ENCODE measurements at regions not wholly inside any gene's neighbourhood (a gene's known extent, or its start where the extent isn't known, plus 50 kb on each side); places are given as distances from the start of the nearest gene placed in this dataset.

DNA sequence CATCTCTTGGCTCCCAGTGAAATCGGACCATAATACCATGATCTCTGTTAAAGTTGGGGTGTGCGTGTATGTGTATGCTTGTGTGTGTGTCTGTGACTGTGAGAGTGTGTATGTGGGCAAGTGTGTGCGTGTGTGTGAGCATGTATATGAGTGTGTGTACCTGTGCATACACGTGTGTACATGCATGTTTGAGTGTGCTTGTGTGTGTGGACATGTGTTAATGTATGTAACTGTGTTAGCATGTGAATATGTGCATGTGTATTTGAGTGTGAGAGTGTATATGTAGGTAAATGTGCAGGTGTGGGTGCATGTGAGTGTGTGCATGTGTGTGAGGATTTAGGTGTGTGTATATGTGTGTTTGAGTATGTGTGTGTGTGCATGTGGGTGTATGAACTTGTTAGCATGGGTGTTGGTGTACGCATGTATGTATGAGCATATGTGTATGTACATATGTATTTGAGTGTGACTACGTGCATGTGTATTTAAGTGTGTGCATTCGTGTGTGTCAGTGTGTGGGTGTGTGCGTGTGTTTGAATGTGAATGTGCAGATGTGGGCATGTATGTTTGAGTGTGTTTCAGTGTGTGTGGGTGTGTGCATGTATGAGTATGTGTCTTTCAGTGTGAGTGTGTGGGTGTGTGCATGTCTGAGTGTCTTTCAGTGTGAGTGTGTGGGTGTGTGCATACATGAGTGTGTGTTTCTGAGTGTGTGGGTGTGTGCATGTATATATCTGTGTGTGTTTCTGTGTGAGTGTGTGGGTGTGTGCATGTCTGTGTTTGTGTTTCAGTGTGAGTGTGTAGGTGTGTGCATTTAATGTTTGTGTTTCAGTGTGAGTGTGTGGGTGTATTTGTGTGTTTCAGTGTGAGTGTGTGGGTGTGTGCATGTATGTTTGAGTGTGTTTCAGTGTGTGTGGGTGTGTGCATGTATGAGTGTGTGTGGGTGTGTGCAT is 183.2 kb downstream of the SOX9 start:
- no peak for DNase-seq

- DNase-seq, result no peak
Observed at GRCh38 chr17:72304859-72305258, 184.0 kb downstream of the SOX9 start.

DNA sequence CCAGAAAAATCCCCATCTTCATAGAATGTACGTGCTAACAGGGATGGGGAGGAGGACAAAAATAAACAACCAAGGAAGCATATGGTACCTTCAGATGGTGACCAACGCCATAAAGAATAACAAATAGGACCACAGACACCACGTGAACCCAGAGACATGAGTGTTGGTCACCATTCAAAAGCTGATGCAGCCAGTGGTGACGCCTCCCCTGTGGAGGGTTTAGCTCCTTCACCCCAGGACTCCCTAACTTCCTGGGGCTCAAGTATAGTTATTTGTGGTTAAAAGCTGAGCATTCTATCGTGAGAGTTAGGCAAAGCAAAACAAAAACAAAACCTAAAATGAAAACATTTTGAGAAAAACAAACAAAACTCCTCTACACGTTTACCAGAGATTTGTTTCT is 184.7 kb downstream of the SOX9 start:
- DNase-seq, result no peak

DNA sequence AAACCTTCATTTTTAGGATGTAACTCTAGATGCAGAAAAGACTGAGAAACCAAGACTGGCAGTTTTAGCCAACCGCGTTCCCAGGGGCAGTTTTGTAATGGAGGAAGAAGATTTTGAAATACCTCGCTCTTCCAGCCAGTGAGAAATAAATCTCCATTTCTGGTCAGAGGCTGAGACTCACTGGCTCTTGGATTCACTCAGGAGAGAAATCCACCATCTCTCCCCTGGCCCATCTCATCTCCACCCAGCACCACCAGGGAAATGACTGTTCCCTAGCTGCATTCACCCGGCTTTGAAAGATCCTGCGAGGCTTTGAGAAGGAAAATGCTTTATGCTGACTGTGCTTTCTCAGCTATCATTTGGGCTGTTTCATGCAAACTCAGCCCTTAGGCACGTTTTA is 185.2 kb downstream of the SOX9 start:
- DNase-seq, result no peak

GRCh38 chr17:72307836-72308235 is 187.0 kb downstream of the SOX9 start:
- no peak for DNase-seq

GRCh38 chr17:72308744-72309385 is 188.0 kb downstream of the SOX9 start:
- no peak for DNase-seq

DNA sequence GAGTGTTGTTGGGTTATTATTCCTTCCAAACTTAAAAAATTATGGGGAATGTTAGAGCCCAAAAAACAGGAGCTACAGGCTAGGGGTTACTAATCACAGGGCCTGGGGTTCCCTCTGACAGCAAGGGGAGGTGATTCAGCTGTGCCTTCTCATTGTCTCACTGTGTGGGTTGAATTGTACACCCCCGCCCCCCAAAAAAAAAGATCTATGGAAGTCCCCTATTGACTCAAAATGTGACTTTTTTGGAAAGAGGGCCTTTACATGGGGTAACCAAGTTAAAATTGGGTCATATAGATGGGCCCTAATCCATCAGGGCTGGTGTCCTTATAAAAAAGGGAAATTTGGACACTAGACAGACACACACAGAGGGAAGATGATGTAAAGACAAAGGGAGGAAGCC is 190.2 kb downstream of the SOX9 start:
- no peak for DNase-seq

GRCh38 chr17:72315122-72315913 is 194.5 kb downstream of the SOX9 start:
- no peak for DNase-seq

- no peak for DNase-seq
Observed at GRCh38 chr17:72318131-72318530, 197.3 kb downstream of the SOX9 start.

DNA sequence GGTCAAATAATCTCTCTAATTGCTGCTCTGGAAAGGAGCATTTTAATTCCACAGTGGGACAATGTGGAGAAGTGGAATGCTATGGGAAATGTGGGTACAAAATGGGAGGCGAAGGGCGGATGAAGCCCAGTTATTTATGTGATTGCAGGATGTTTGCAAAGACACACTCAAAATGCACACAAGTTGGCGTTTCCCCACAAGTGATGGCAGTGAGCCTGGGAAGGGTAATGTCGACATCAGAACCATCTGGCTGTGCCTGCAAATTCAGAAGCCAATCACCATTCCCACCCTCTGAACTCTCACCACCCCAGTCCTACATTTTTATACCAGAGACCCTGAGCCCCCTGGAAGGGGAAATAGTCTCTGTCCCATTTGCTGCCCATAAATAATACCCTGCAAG is 201.1 kb downstream of the SOX9 start:
- no peak for DNase-seq

- no peak for DNase-seq
Observed at GRCh38 chr17:72332367-72332766, 211.5 kb downstream of the SOX9 start.

DNA sequence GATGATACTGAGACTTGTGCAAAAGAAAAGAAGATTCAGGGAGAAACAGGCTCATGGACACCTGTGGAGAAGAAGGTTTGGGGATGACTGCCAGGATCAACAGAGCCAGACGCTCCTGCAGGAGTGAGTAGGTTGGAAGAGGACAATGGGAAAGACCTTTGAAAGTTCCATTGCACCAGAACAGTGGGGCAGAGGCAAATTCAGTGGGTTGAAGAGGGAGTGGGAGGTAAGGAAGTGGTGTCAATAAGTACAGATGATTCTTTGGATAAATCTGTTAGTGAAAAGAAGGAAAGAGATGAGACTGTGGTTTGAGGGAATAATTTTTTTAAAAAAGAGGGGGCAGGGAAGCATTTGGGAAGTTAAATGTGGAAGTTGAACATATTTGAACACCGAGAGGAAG is 212.8 kb downstream of the SOX9 start:
- DNase-seq, result no peak

DNA sequence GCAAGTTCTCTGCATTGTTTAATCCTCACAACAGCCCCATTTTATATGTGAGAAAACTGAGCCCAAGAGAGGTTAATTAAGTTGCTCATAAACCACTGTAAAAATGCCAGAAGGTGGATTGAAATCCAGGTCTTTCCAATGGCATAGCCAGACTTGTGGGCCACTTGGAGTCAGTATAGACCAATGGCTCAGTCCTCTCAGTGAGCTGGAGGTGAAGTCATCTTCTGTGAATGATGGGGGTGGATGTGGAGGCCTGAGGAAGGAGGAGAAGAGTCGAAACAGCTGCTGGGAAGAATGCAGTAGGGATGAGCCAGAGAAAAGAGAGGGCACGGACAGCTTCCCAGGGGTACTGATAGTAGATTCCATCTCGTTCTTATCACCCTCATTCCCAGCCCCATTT is 213.4 kb downstream of the SOX9 start:
- no peak for DNase-seq

GRCh38 chr17:72336026-72336803 is 215.4 kb downstream of the SOX9 start:
- DNase-seq, result no peak

GRCh38 chr17:72336804-72337070 is 215.9 kb downstream of the SOX9 start:
- DNase-seq, result no peak

DNA sequence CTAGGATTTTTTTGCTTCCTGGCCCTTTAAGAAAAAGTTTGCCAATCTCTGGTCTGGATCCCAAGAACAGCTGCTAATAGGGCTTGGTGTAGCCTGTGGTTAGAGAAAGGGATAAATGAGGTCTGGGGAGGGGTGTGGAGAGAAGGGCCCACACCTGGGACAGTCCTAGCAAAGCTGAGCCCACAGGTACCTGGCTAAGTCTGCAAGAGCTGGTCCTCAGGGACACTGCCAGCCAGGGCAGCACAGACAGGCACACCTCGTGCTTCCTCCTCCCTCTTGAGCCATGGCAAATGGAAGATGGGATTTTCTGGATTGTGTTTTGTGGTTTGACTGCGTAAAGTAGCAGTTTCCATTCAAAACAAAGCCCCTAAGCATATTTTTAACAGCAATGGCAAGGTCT is 217.5 kb downstream of the SOX9 start:
- no peak for DNase-seq

GRCh38 chr17:72338847-72339790 is 218.3 kb downstream of the SOX9 start:
- peak; percentile 73 for DNase-seq

DNA sequence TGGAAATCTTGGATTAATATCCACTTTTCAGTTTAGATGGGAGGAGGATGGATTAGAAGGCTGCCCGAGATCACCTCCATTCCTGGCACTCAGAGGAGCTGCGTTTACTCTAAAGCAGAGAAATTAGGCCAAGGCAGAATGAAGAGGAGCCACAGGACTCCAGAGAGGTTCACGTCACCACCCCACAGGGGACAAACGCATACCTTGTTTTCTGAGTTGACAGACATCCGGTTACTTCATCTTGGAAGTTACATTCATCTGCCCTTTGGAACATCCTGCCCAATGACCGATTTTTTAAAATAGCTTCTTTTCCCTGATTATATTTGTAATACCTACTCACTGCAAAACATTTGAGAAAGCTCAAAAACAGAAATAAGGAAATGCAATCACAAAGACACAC is 220.0 kb downstream of the SOX9 start:
- DNase-seq, result no peak

GRCh38 chr17:72342061-72342460 is 221.2 kb downstream of the SOX9 start:
- DNase-seq, result no peak

DNA sequence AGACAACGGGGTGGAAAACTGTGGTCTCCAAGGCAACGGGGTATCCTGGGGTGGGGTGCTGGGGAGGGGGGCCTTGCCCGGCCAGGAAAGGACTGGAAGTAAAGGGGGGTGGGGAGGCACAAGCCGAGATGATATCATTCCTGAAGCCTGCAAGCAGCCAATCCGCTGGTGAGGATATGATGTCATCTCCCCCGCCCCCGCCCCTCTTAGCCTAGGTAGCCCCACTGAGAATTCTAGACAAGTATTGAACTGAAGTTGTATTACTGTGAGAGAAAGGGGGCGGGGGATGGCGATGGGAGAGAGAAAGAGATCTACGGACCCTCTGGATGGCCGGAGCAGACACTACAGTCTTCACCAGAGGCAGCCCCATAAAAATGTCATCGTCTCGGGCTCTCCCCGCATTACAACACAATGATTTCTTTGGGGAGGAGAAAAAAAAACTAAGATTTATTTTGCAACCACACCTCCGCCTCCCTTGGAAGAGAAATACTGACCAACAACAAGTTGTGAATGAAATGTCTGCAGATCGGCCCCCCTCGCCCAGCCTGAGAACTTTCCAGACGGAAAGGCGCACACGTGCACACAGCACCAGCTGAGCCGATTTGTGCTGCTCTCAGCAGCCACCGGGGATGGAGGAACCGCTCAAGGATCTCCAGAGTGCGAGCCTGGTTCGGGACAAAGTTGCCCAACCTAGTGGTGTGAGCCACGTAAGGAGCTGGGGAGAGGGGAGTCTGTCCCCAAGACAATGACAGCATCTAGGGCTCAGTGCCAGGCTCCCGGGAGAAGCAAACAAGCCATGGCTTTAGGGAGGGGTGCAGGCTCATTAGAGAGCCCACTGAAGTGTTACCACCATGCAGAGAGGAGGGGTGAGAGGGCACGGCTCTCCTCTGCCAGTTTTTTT is 222.1 kb downstream of the SOX9 start:
- DNase-seq, result no peak

DNA sequence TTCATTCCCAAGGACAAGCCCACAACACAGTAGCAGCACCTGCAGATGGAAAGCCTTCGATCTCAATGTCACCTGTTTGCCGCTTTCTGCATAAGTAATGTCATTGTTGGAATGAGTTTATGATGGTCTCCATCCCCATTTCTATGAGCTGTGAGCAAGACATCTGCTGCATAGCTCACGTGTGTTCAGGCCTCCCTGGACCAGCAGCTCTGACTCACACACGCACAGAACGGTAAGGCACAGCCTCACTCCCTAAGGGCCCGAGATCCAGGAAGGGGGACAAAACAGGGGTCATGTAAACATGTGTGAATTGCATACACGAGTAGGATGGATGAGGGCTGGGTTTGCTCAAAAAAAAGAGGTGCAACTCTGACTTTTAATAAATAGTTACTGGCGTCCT is 223.1 kb downstream of the SOX9 start:
- no peak for DNase-seq
